ENCODE measurements at regions not wholly inside any gene's neighbourhood (a gene's known extent, or its start where the extent isn't known, plus 50 kb on each side); places are given as distances from the start of the nearest gene placed in this dataset.
"Not testable (repeated sequence)": the region's sequence is repeated elsewhere in the genome, so short reads cannot be mapped to it uniquely, and the experiment has no call there.

DNA sequence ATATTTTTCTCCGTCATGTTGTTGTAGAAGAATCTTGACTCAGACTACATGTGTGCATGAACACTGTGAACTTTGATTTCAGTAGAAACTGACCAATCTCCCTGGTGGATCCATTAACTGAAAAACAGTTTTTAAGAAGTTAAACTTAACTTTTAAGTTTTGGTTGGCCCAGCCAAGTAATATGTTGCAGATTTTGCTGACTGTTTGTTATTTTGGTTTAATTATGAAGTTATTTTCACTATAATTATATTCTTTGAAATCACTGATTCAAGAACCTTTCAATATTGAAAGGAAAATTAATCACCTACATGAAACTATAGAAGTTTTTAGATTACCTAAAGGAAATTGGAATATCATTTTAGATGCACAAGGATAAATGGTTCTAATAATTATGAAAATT, 373.6 kb upstream of the COX7C start:
- H3K9me3 ChIP-seq = peaks cover 0 to 3% (median 0%) of the 10 kb centered on the region in 8 donors
- 0% methylated on average over 1 of the region's 1 CpG for WGBS, 5 donors
- no peaks in the 10 kb centered on the region for H3K27me3 ChIP-seq (replicated peaks in 1 of 7)
- H3K4me3 ChIP-seq = no peak overlapping the region
- no peak for TF ChIP-seq POLR2A (IDR thresholded peaks at IDR 0.05)
- no peak for TF ChIP-seq POLR2AphosphoS5 (IDR thresholded peaks at IDR 0.05)
- TF ChIP-seq, protein P1, sequence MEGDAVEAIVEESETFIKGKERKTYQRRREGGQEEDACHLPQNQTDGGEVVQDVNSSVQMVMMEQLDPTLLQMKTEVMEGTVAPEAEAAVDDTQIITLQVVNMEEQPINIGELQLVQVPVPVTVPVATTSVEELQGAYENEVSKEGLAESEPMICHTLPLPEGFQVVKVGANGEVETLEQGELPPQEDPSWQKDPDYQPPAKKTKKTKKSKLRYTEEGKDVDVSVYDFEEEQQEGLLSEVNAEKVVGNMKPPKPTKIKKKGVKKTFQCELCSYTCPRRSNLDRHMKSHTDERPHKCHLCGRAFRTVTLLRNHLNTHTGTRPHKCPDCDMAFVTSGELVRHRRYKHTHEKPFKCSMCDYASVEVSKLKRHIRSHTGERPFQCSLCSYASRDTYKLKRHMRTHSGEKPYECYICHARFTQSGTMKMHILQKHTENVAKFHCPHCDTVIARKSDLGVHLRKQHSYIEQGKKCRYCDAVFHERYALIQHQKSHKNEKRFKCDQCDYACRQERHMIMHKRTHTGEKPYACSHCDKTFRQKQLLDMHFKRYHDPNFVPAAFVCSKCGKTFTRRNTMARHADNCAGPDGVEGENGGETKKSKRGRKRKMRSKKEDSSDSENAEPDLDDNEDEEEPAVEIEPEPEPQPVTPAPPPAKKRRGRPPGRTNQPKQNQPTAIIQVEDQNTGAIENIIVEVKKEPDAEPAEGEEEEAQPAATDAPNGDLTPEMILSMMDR (IDR thresholded peaks at IDR 0.05 in 8 of 11, conservative IDR thresholded peaks at IDR 0.05 in 3 of 11) = no peak
- no peaks in the 10 kb centered on the region for H3K36me3 ChIP-seq
- intact Hi-C loops (cut with DNase I; ENCODE audit: low total_unique reads) = no loop called here
- H3K27ac ChIP-seq = no peak overlapping the region
- DNase-seq = no peak
- H3K4me1 ChIP-seq = no peaks in the 10 kb centered on the region

- H3K36me3 ChIP-seq = no peaks in the 10 kb centered on the region
- TF ChIP-seq POLR2A (IDR thresholded peaks at IDR 0.05) (no peak), POLR2AphosphoS5 (IDR thresholded peaks at IDR 0.05) (no peak)
- TF ChIP-seq, protein P1 (IDR thresholded peaks at IDR 0.05 in 8 of 11, conservative IDR thresholded peaks at IDR 0.05 in 3 of 11) = no peak
- H3K27me3 ChIP-seq (replicated peaks in 1 of 7) = no peaks in the 10 kb centered on the region
- no peak overlapping the region for H3K4me3 ChIP-seq
- DNase-seq = no peak
- intact Hi-C loops (cut with DNase I; ENCODE audit: low total_unique reads) = no loop called here
- H3K9me3 ChIP-seq = peaks cover 0 to 5% (median 0%) of the 10 kb centered on the region in 8 donors
- no peak overlapping the region for H3K27ac ChIP-seq
- no peaks in the 10 kb centered on the region for H3K4me1 ChIP-seq
Observed at GRCh38 chr5:86257871-86258270, 359.9 kb upstream of the COX7C start.

- intact Hi-C loops (cut with DNase I; ENCODE audit: low total_unique reads) = not testable (repeated sequence)
- WGBS, 5 donors = 70 to 85% (median 78%) methylated on average over 3 of the region's 3 CpGs
Observed at GRCh38 chr5:86284400-86285190, 333.1 kb upstream of the COX7C start.

DNA sequence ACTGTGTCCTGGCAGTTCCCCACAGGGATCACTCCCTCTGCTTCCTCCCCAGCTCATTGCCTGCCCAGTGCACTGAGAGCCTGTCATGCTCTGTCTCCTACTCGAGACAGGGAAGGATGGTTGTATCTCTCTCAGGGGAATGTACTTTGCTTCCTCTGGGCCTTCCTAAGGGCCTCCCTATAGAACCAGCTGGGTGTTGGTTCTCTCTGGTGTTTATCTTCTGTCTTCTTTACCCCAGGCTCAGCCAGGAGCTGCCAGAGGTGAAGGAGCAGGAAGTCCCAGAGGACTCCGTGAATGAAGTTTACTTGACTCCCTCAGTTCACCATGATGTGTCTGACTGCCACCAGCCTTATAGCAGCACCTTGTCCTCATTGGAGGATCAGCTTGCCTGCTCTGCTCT, 330.3 kb upstream of the COX7C start:
- H3K9me3 ChIP-seq; H3K27me3 ChIP-seq (replicated peaks in 1 of 7); H3K36me3 ChIP-seq; H3K27ac ChIP-seq; H3K4me3 ChIP-seq; DNase-seq; intact Hi-C loops (cut with DNase I; ENCODE audit: low total_unique reads); H3K4me1 ChIP-seq: not testable (repeated sequence)
- WGBS, 5 donors = 48 to 70% (median 67%) methylated on average over 1 to 2 of the region's 2 CpGs

More at GRCh38 chr5:86284400-86285190, 333.1 kb upstream of the COX7C start:
- not testable (repeated sequence) for H3K36me3 ChIP-seq; H3K4me1 ChIP-seq; DNase-seq; H3K27me3 ChIP-seq (replicated peaks in 1 of 7); H3K9me3 ChIP-seq; H3K4me3 ChIP-seq; H3K27ac ChIP-seq

DNA sequence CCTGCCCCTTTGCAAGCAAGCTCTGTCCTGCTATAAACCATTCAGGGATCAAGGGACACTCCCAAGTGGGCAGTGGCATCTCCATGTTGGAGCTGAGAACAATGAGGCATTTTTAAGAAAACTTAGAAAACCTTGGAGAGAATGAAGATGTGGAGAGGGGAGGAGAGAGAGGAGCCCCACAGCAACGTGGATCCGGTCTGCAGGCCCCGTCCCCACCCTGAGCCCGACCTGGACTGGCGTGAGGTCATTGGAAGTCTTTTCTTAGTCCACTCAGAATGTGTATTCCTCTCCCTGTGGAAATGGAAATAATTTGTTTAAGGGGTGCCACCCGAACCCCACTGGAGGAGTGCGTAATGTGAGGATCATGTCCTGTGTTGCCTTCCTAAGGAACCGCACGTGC, 328.0 kb upstream of the COX7C start:
- DNase-seq; H3K4me1 ChIP-seq; H3K27me3 ChIP-seq (replicated peaks in 1 of 7); intact Hi-C loops (cut with DNase I; ENCODE audit: low total_unique reads); H3K9me3 ChIP-seq; H3K4me3 ChIP-seq; H3K36me3 ChIP-seq; H3K27ac ChIP-seq: not testable (repeated sequence)
- WGBS, 5 donors = 83 to 91% (median 88%) methylated on average over 5 to 9 of the region's 9 CpGs

DNA sequence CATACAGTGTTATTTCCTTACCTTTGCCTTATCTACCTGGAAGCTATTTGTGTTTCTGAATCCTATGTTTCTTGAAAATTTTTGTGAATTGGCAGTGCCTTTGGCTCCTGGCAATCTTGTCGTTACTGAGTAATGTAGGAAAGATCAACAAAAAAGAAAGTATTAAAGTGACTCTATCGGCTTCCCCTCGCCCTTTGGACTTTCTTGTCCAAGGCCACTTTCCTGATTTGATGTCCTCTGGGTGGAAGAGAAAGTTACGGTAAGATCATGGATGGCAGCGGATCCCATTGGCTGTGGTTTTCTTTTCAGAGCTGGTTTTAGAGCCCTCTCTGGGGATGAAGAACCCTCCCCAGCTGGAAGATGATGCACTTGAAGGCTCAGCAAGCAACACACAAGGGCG, 324.9 kb upstream of the COX7C start:
- 84 to 91% (median 85%) methylated on average over 5 to 6 of the region's 6 CpGs for WGBS, 5 donors
- H3K36me3 ChIP-seq; H3K27ac ChIP-seq; H3K4me3 ChIP-seq; DNase-seq; H3K4me1 ChIP-seq; intact Hi-C loops (cut with DNase I; ENCODE audit: low total_unique reads); H3K9me3 ChIP-seq; H3K27me3 ChIP-seq (replicated peaks in 1 of 7): not testable (repeated sequence)

DNA sequence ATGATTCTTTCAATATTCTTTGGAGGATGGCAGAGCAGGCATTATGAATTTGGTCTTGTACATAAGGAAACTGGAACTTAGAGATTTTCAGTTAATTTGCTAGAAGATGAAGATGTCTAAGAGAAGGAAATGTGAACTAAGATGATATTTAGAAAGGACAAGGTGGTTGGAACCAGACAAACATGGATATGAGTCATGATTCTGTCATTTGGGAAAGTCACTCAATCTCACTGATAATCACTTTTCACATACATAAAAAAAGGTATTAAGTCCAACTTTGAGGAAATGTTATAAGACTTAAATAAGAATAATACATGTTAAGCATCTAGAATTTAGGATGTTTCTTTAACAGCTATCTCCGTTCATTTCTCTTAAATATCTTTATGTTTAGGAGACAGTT, 315.1 kb upstream of the COX7C start:
- 56 to 82% (median 78%) methylated on average over 1 of the region's 1 CpG for WGBS, 5 donors
- DNase-seq; H3K4me1 ChIP-seq; H3K4me3 ChIP-seq; intact Hi-C loops (cut with DNase I; ENCODE audit: low total_unique reads); H3K27me3 ChIP-seq (replicated peaks in 1 of 7); H3K27ac ChIP-seq; H3K9me3 ChIP-seq; H3K36me3 ChIP-seq: not testable (repeated sequence)
